ENCODE measurements at regions not wholly inside any gene's neighbourhood (a gene's known extent, or its start where the extent isn't known, plus 50 kb on each side); places are given as distances from the start of the nearest gene placed in this dataset.
A peak's percentile ranks its signal among the peaks of the same experiment; 100 is the strongest.

DNA sequence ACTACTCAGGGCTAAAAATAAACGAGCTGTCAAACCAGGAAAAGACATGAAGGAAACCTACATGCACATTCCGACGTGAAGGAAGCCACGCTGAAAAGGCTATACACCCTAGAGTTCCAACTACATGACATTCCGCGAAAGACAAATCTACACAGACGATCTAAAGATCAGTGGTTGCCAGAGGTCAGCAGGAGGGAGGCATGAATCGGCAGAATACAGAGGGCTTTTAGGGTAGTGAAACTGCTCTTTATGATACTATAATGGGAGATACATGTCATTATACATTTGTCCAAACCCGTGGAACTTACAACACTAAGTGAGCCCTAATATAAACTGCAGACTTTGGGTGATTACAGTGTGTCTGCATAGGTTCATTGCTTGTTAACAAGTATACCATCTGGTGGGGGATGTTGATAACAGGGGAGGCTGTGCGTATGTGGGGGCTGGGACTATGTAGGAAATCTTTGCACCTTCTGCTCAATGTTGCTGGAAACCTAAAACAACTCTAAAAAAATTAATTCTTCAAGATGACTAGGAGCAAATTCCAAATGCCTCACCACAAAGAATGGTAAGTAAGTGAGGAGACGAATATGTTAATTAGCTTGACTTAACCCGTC, 132.2 kb upstream of the CDH4 start:
- no peak for DNase-seq

DNA sequence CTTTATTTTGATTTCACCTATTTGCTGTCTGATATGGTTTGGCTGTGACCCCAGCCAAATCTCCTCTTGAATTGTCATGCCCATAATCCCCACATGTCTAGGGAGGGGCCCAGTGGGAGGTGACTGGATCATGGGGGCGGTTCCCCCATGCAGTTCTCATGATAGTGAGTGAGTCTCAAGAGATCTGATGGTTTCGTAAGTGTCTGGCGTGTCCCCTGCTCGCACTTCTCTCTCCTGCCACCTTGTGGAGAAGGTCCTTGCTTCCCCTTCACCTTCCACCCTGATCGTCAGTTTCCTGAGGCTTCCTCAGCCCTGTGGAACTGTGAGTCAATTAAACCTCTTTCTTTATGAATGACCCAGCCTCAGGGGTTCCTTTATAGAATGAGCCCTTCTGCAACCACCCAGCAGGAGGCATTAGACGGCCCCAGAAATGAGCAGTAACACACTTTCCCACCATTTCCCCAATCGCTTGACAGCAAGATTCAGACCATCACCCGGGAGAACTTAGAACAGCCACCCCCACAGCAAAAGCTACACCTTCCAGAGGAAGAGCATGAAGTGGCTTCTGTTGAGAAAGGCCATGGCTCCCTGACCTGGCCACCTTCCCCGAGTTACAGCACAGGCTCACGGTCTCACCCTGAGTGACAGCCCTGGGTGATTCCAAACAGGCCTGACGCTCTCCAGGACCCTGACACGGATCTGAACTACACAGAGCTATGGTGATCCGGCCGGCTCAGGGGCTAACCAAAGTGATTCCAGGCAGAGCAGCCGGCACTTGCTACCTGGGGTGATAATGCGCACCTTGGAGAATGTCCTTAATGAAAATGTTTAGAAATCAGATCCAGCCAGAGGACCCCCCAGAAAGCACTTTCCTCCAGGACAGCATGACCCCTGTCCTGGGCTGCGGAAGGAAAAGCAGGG, 131.2 kb upstream of the CDH4 start:
- DNase-seq = peak; percentile 28

DNA sequence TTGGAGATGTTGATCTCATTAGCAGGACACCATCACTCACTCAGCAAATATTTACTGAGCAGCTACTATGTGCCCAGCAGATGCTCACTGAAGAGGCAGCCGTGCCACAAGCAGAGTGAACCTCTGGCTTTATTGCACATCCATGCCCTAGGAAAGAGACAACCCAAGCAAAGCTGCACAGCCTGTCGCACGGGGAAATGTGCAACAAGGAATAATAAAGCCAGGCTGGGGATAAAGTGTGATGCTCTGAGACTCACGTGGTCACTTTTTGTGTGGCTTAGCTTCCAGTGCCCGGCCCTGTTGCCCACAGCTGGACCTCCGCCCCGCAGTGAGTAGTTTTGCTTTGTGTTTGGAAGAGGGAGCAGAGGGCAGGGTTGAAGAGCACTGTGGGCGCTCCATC, 130.4 kb upstream of the CDH4 start:
- no peak for DNase-seq

DNA sequence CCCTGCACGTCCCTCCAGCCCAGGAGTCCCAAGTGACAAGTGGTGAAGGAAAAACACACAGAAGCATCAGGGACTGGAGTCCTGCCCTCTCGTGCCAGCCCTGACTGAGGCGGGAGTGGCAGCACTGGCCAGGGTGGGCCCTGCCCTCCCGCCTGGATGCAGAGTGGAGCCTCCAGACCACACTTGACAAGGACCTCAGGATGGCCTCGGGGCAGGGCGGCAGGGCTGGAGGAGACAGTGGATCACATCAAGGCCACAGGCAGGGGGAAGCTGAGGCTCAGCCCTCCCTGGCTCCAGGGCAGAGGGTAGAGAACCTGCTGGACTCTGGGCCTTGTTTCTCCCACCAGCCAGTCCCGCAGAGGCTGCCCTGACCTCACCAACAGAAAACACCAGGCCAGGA, 128.8 kb upstream of the CDH4 start:
- DNase-seq = no peak

DNA sequence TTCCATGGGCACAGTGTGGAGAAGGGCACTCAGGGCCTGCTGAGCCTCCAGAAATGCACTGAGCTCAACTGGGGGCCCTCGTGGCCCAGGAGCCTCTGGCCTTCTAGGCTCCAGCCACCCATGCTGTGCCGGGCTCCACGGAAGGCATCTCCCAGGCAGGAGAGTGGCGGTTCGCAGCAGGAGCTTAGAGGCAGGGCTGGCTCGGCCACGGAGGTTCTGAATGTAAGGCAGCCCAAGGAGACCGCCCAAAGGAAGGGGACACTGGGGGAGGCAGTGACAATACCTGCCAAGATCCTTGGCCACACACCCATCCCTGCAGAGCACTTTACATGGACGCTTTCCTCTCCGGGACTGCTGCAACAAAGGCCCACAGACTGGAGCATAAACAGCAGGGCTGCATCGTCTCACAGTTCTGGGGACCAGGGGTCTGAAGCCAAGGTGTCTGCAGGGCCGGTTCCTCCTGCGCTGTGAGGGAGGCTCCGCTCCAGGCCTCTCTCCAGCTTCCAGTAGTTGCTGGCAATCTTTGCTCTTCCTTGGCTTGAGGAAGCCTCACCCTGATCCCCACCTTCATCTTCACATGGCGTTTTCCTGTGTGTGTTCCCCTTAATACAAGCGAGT, 128.2 kb upstream of the CDH4 start:
- DNase-seq = no peak

DNA sequence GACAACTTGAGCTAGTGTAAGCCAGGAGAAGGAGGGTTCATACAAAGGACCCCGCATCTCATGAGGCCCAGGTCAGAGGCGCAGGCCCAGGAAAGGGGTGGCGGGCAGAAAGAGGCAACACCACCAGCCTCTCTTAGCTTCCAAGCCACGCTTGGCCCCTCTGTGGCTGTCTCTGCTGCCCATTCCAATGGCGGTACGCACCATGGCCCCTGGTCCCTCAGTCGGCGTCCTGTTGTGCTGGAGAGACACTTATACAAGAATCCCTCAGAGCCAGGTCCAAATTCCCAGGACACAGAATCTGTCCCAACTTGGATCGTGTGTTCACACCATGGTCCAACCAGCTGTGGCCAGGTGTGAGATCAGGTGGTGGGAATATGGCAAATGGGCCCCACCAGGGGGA, 127.0 kb upstream of the CDH4 start:
- DNase-seq = no peak

DNA sequence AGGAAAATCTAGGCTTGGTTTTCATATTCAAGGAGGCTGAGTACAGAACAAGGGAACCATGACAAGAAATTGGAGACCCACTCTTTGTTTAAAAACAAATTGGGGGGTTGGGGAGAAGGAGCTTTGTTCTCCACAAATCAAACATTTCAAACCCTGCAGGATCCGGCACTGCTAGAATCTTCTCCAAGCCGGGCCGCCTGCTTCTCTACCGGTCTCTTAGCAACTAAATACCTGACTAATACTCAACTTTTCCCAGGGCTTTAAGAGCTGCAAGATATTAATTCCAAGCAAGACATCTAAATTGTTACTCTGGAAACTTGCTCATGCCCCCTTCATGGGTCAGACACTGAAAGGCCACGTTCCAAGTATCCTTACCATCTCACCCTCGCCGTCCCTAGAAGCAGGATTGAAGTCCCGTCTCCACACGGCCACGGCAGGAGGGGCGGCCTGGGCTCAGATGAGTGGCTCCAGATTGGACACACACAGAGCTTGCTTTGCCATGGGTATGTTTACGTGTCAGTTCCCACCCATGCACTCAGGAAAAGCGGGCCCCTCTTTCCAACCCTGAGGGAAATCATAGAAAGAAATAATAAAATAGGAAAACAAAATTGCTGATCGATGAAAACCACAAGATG, 126.4 kb upstream of the CDH4 start:
- DNase-seq = no peak

DNA sequence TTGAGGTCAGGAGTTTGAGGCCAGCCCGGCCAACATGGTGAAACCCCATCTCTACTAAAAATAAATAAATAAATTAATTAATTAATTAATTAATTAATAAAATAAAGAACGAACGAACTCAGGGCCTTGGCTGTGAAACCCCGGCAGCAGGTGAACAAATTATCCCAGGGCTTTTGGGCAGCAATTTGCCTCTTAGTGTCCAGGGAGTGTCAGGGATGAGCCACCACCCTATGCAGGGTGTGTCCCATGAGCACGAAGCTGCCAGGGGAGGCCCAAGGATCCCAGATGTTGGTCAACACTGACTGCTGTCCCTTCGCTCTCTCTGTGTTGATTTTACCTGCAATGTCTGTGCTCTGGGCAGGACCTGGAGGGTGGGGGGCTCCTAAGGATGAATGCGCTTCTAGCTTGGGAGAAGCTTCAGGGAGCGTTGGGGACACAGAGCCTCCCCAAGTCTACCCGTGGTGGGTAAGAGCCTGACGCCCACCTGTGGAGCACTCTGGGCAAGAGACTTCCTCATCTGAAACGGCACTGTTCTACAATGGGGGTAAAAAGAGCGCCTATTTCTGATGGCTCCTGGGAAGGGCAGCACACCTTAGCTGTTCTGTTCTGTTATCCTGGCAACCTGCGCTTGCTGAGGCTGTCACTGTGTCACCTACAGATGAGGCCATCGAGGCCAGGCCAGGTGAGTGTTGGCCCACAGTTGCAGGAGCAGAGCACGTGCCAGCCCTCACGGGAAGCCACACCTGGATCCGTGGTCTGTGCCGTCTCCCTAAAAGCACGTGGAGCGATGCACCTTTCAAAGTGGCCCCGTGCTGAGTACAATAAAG, 125.5 kb upstream of the CDH4 start:
- no peak for DNase-seq

DNA sequence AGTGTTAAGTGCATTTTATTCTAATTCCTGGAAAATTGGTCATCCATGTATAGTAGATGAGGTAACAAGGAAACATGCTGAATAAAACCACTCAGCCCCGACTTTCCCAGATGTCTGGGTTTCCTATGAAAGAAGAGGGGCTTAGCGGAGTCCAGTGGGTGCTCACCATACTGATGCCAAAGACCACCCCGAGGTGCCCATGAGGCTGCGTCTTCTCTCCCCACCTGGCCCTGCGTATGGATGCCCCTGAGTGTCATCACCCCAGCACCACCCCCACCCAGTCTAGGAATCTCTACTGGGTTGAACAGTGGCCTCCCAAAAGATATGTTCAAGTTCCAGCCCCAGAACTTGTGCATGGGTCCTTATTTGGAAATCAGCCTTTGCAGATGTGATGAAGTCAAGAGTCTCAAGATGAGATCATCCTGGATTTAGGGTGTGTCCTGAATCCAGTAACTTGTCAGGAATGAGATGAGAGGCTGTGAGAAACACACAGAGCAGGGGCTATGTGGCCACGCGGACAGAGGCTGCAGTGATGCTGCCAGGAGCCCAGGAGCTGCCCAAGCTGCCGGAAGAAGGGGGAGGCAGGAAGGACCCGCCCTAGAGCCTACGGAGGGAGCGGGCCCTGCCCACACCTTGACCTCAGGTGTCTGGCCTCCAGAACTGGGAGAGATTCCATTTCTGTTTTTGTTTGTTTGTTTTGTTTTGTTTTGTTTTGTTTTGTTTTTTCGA, 124.6 kb upstream of the CDH4 start:
- DNase-seq = no peak

DNA sequence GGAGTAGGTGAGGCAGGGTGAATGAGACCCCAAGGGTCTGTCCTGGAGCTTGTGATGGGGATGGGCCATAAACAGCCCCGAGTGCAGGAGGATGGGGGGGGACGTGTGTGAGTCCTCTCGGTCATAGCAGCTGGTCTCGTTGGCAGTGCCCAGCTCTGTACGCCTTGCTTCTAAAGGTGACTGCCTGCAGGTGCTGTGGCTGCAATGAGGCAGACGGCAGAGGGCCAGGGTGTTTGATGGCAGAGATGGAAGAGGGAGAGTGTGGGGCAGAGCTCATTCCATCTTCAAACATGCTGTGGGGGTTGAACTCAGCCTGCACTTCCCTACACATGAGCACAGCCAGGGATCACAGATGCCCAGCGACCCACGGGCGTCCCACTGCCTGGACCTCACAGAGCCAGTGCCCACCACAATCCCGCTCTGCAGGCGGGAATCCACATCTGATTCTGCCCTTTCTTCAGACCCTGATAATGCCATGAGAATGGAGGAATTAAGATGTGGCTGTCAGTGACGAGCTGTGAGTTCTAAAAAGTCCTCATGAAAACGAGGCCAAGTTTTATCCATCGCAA, 123.3 kb upstream of the CDH4 start:
- no peak for DNase-seq

DNA sequence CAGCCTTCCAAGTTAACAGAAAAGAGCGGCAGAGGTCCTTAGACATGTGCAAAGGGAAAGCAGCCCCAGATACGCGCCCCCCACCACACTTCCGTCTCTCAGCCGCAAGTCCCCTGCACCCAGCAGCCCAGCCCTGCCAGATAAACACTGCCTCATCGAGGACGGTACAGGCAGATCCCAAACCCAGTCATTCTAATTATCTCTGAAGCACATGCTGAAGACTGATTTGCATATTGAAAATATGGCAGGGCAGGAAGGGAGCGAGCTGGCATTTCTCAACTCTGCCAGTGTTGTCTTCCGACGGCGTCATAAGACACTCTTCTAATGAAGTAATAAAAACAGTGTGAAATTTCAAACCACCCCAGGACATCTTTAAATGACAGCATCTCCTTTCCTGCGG, 122.8 kb upstream of the CDH4 start:
- DNase-seq = no peak

DNA sequence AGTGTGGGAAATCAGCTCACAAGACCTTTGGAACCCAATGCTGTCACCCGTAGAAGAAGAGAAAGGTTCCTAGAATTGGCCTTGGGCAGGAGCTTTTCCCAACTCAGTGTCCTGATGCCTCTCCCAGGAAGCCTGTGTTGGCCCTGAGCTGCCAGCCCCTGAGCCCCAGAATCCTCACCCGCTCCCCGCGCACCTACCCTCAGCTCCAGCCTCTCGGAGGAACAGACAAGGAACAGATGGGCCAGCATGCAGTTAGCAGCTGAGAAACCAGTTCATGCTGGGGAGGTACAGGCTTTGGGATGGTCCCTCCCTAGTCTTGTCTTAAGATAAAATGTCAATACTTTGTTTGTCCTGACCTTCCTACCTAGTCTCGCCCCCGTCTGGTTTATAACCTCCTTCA, 121.9 kb upstream of the CDH4 start:
- no peak for DNase-seq

DNA sequence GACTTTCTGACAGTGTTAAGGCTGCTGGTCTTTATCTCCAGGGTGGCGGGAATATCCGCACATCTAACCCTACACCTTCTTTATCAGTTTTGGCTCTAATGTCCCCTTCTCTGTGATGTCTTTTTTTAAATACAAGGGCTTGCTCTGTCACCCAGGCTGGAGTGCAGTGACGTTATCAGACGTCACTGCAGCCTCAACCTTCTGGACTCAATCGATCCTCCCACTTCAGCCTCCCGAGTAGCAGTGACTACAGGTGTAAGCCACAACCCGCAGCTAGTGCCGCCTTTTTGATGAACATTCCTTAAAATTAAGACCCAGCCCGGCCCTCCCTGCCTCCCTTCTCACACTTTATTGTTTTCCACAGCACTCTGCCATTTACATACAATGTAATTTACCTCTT, 120.1 kb upstream of the CDH4 start:
- DNase-seq = no peak

DNA sequence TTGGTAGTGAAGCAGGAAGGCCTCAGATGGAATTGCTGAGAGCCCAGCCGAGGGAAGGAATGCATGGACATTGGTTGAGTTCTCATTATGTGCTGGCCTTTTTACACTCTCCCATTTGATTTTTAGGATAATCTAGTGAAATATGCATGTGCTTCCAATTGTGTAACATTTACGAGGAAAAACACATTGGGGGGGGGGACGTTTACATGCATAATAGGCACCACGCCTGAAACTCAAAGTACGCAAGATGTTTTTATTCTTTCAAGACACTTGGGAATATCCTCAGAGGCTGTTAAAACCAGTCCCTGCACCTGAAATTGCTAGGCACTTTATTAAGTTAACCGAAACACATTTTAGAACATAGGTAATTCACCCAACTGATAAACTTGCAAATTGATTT, 118.5 kb upstream of the CDH4 start:
- DNase-seq = no peak

DNA sequence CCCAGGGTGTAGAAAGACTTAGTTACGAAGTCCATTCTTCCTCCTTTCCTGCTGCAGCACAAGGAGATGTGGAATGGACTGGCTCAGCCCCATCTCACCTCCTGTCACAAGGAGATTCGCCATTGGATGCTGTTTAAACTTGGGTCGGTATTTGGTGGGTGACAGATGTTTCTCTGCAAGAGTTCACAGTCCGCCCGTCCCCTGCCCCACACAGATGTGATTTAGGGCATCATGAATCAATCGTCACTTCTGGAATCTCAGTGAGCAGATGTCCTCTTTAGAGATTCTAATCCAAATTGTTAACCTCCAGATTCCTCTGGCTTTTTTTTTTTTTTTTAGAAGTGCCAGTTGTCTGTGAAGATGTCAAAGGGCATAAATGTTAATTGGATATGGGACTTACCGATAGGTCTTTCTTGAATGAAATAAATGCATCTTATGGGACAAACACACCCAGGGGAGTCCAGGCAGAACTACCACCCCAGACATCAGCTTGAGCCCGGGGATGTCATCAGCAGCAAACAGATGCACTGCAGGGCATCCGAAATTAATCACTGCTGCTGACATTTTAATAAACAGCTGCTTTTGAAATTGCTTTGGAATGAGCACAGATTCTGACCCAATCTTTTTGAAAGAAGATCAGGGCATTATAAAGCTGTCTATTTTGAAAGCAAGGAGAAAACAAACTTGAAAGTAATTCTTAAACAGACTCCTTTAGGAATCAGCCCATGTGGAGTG, 117.6 kb upstream of the CDH4 start:
- no peak for DNase-seq

DNA sequence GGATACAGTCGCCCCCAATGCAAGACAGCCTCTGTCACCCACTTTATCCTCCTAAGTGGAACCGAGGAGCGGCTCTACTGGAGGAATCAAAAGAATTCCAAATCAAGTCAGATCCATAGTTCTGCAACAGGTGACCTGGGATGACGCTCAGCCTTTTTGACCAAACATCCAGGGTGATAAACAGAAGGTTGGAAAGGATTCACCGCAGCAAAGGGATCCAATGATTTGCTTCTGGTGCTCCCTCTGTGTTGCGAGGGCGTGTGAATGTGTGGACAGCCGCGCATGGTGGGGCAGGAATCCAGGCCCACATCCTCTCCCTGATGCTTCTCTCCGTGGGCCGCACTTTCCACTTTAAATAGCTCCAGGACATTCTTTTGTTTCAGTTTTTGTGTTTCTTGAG, 116.8 kb upstream of the CDH4 start:
- no peak for DNase-seq

DNA sequence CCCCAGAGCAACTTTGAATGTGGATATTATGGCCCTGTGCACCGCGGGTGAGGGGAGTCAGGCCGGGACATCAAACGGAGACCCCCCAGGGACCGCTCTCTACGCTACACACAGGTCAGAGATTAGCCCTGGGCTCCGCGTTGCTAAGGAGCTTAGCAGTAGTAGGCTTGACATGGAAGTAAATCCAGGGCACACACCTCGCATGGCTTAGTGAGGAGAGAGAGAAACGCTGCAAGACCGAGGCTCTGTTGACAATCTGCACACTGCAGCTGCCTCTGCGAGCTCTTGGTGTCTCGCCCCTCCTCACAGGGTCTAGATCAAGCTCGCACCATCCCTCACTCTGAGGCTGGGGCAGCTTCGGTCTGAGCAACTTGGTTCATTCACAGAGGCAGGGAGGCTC, 116.1 kb upstream of the CDH4 start:
- no peak for DNase-seq

DNA sequence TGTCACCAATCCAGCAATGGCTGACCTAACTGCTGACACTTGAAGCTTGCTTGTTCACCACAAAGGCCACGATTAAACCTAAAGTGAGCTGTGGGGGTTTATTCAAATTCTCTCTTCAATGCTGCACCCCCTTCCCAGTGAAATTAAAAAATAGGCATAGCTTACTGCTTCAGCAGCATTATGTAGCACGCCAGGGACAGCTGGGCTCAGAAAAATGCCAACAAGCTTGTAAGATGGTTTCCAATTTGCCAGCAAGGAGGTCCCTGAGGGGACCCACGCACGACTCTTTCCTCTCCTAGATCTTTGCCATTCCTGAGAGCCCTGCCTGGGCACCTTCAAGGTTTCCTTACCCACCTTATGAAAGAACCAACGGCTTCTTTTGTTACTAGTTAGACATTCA, 113.5 kb upstream of the CDH4 start:
- DNase-seq = no peak

DNA sequence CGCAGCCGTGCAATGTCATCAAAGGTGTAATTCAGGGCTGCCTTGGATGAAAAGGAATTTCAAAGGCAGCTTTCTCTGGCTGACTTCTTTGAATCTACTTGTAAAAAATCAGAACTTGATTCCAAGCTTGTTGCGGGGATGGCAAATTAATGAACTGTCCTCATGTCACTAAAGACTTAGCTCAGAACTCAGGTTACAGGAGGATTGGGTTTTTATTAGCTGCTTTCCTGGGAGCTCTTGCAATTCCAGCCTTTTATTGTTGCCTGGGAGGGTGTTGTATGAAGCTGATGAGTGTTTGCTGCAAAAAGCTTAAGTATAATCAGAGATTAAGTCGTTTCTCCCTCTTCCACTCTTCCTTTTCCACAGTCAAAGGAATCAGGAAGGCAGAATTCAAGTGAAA, 113.0 kb upstream of the CDH4 start:
- DNase-seq = no peak

DNA sequence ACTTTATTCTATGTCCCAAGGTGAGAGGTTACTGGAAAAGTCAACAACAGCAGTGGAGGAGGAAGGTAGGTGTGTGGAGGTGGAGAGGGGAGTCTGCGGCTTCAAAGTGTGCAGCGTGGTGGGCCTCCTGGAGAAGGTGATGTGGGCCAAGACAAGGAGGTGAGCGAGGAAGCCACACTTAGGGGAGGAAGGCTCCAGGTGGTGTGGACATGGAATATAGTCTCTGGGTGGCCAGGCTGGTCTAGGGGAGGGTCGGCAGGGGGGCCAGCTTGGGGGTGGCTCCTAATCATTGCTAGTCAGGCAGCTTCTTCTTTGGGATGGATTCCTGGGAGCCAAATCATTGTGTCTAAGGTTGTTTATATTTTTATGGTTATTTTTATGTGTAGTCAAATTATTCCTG, 111.5 kb upstream of the CDH4 start:
- no peak for DNase-seq

DNA sequence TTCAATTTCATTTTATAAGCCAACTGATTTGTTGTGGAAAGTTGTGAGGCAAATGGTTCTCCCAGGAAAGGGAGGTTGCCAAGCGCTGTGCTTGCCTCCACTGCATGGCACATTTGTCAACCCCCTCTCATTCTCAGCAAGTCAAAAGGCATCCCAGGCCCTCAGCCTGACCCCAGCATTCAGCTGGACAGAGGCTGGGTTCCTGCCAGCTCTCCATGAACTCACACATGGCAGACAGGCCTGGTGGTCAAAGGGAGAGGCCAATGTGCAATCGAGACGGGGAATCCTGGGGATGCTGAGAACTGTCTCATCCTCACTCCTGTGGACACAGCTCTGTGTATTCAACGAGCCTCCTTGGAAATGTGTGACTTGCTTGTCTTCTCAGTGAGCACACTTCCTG, 106.0 kb upstream of the CDH4 start:
- no peak for DNase-seq
